LHCN-M2 (cell line): ENCODE measurements at regions not wholly inside any gene's neighbourhood (a gene's known extent, or its start where the extent isn't known, plus 50 kb on each side); places are given as distances from the start of the nearest gene placed in this dataset.
"Not testable (repeated sequence)": the region's sequence is repeated elsewhere in the genome, so short reads cannot be mapped to it uniquely, and the experiment has no call there.

ENCODE experiments used
- DNase-seq: peaks from one replicate; pipeline ENCODE4 v3.0.0-alpha.2; 2012; ENCODE audit warnings: low read depth

GRCh38 chr4:158313566-158313965 lies 103.3 kb downstream of the TMEM144 start:
- DNase-seq = peak; percentile 15

DNA sequence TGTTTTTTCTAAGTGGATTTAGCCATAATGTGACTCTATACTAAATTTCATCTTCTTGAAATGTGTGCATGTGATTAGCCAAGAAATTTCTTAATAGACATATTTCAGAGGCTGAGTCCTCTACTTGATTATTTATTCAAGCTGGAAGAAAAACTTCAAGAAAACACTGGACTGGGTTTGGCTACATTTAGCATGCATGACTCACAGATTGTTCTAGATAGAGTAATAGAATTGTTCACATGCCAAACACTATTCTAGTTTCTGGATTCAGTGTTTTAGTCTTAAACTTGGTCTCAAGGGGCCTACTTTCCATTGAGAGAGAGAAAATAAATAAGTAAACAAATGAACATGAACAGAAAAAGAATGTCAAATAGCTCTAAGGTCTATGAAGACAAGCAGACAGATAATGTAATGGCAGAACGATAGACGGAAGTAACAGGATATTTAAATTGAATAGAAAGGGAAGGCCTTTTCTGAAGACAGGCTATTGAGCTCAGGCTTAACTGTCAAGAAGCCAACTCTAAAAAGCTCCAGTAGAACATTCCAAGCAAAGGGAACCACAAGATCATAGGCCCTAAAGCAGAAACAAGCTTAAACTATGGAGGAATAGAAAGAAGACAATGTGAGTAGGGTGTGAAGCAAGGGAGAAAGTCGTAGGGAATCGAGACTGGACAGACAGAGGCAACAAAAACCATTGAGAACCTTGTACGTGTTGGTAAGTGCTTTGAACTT lies 104.6 kb downstream of the TMEM144 start:
- peak; percentile 97 for DNase-seq

DNA sequence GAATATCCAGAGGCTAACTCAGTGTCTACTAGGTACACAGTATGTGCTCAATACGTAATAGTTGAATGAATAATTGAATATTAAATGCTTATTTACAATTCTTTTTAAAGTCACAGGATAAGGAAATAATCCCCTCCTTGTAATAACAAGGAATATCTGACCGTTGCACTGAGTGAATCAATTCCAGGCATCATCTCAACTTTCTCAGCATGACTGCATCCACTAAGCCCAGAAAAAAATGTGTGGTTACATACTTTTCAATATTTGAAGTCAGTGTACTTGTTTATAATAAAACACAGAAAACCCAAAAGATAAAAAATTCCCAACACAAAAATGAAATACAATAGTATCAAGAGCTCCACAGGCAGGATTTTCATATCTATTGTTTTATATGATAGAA lies 105.4 kb downstream of the TMEM144 start:
- peak; percentile 74 for DNase-seq

DNA sequence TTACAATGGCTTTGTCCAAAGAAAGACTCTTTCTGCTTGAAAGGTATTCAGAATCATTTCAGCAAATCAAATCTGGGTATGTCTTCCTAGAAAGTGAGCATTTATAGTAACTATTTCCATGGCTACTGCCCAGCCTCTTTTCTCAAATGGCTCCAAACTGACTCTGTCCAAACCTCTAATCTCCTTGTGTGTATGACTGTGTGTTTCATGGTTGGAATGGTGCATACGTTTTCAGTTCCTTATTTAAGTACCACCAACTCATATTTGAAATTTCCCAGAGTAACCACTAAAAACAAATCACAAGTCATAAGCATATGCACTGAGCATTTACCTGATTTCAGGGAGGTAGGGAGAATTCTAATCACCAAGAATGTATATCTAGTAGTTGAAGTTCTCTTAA lies 106.0 kb downstream of the TMEM144 start:
- peak; percentile 60 for DNase-seq

DNA sequence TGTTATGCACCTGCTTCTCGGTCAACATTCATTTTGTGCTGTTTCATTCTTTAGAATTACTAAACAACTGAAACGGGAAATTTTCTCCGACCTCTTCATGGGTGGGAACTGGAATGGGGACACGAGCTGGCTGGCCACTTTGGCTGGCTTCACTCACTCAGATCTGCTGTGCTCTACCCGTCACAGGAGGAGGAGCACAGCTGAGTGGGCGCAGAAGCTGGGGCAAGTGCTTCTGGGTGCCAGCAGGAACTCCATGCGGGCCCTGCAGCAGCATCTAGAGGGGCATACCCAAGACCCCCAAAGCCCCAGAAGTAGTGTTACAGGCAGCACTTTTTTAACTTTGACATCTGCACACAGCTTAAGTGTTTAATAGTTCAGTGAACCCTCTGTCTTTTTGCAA lies 109.6 kb downstream of the TMEM144 start:
- no peak for DNase-seq

GRCh38 chr4:158322109-158322508 lies 111.8 kb downstream of the TMEM144 start:
- DNase-seq = no peak

- DNase-seq = no peak
Measured at GRCh38 chr4:158327525-158327924, 117.2 kb downstream of the TMEM144 start.

DNA sequence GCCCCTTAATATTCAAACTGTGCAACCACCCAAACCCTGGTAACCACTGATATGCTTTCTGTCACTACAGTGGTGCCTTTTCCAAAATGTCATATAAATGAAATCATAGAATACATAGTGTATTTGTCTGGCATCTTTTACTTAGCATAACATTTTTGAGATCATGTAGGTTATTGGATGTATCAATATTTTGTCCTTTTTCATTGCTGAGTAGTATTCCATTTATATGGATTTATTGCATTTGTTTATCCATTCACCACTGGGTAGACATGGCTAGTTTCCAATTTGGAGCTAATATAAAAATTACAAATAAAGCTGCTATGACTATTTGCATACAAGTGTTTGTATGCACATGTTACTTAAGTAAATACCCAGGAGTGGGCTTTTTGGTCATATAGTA lies 121.6 kb downstream of the TMEM144 start:
- no peak for DNase-seq

- no peak for DNase-seq
Measured at GRCh38 chr4:158333820-158334219, 123.5 kb downstream of the TMEM144 start.

GRCh38 chr4:158341896-158342295 lies 131.6 kb downstream of the TMEM144 start:
- no peak for DNase-seq

GRCh38 chr4:158346576-158346975 lies 136.3 kb downstream of the TMEM144 start:
- no peak for DNase-seq

GRCh38 chr4:158347556-158347955 lies 137.3 kb downstream of the TMEM144 start:
- DNase-seq = no peak

DNA sequence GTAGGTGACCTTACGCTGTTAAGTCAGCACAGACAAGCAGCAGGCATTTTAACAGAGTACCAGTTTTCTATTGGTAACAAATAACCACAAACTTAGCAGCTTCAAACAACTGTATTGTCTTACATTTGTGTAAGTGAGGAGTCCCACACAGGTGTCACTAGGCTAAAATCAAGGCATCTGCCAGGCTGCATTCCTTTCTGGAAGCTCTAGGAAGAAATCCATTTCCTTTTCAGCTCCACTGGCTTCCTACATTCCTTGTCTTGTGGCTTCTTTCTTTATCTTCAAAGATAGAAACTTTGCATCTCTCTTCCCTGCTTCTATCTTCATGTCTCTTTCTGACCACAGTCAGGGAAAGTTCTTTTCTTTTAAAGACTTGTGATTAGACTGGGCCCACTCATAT lies 139.9 kb downstream of the TMEM144 start:
- no peak for DNase-seq

DNA sequence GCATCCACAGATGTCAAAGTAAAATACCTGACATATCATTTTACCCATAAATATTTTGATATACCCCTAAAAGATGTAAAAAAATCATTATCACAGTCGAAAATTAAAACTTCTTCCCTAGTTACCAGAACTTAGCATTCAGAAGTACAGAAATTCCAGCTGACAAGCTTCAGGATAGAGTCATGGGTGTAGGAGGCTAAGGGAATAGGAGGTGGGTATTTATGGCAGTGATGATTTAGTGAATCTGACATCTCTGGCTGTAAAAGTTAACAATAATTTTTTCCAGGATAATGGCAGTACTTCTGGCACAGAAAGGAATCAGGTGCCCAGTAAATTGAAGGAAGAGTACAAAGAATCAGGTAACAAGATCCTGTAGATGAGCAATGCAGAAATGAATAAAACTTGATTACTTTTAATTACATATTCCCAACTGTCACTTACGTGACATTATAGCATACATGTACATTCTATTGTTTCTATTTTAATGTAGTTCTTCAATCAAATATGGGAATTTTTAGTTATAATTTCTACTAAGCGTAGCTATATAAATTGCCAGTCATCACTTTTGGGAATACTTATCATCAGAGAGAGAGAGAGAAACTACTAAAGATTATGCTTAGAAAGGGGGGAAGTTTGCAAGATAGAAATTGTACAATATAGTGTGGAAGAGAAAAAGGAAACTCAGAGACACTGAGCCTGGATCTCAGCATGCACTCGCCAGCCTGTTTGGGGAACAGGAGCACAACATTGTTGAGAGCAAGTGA lies 143.4 kb downstream of the TMEM144 start:
- DNase-seq = no peak

- no peak for DNase-seq
Measured at GRCh38 chr4:158356301-158356700, 146.0 kb downstream of the TMEM144 start.

GRCh38 chr4:158367932-158368441 lies 153.7 kb upstream of the RXFP1 start:
- not testable (repeated sequence) for DNase-seq

GRCh38 chr4:158371158-158371557 lies 150.5 kb upstream of the RXFP1 start:
- peak; percentile 77 for DNase-seq

GRCh38 chr4:158374318-158374717 lies 147.4 kb upstream of the RXFP1 start:
- no peak for DNase-seq

GRCh38 chr4:158376106-158376840 lies 145.4 kb upstream of the RXFP1 start:
- no peak for DNase-seq

GRCh38 chr4:158384414-158384813 lies 137.3 kb upstream of the RXFP1 start:
- no peak for DNase-seq

GRCh38 chr4:158395343-158395742 lies 126.3 kb upstream of the RXFP1 start:
- DNase-seq = no peak

DNA sequence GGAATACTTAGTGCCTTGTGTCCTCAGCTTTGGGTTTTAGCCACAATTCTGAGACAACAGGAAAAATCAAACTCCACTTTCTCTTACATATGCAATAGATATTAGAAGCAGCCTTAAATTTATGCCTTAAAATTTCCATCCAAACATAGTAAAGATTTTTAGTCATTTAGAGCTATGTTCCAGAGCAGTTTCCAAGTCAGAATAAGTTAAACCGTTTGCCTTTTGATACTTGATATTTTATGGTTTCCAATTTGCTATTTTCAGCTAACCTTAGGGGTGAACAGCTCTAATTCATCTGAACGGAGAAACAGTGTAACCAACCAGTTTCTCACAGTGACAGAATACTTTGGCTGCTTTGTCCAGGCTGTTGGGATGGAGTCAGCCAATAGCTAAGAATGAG lies 125.8 kb upstream of the RXFP1 start:
- DNase-seq = no peak
